ENCODE measurements at regions not wholly inside any gene's neighbourhood (a gene's known extent, or its start where the extent isn't known, plus 50 kb on each side); places are given as distances from the start of the nearest gene placed in this dataset.

- DNase-seq (ENCODE audit: low read depth), result no peak
Measured at GRCh38 chr9:107169796-107170195, 113.3 kb upstream of the RAD23B start.

GRCh38 chr9:107170801-107171200, 112.3 kb upstream of the RAD23B start:
- DNase-seq (ENCODE audit: low read depth), result no peak

GRCh38 chr9:107172160-107172978, 110.7 kb upstream of the RAD23B start:
- peak; percentile 11 for DNase-seq (ENCODE audit: low read depth)

- DNase-seq (ENCODE audit: low read depth), result no peak
Measured at GRCh38 chr9:107172979-107173347, 110.1 kb upstream of the RAD23B start.

GRCh38 chr9:107173422-107174180, 109.5 kb upstream of the RAD23B start:
- no peak for DNase-seq (ENCODE audit: low read depth)

- DNase-seq (ENCODE audit: low read depth), result no peak
Measured at GRCh38 chr9:107174441-107174840, 108.6 kb upstream of the RAD23B start.

GRCh38 chr9:107175041-107175440, 108.0 kb upstream of the RAD23B start:
- no peak for DNase-seq (ENCODE audit: low read depth)

GRCh38 chr9:107175816-107176435, 107.2 kb upstream of the RAD23B start:
- no peak for DNase-seq (ENCODE audit: low read depth)

- no peak for DNase-seq (ENCODE audit: low read depth)
Measured at GRCh38 chr9:107176436-107177151, 106.5 kb upstream of the RAD23B start.

- DNase-seq (ENCODE audit: low read depth), result no peak
Measured at GRCh38 chr9:107177243-107177839, 105.7 kb upstream of the RAD23B start.

- no peak for DNase-seq (ENCODE audit: low read depth)
Measured at GRCh38 chr9:107177857-107178256, 105.2 kb upstream of the RAD23B start.

GRCh38 chr9:107178293-107178692, 104.8 kb upstream of the RAD23B start:
- no peak for DNase-seq (ENCODE audit: low read depth)

GRCh38 chr9:107180206-107180605, 102.9 kb upstream of the RAD23B start:
- DNase-seq (ENCODE audit: low read depth), result no peak

- no peak for DNase-seq (ENCODE audit: low read depth)
Measured at GRCh38 chr9:107183176-107183575, 99.9 kb upstream of the RAD23B start.

- no peak for DNase-seq (ENCODE audit: low read depth)
Measured at GRCh38 chr9:107188376-107188775, 94.7 kb upstream of the RAD23B start.

- DNase-seq (ENCODE audit: low read depth), result no peak
Measured at GRCh38 chr9:107190061-107190935, 92.8 kb upstream of the RAD23B start.

GRCh38 chr9:107190936-107191290, 92.2 kb upstream of the RAD23B start:
- DNase-seq (ENCODE audit: low read depth), result no peak

- no peak for DNase-seq (ENCODE audit: low read depth)
Measured at GRCh38 chr9:107193251-107193650, 89.8 kb upstream of the RAD23B start.

- no peak for DNase-seq (ENCODE audit: low read depth)
Measured at GRCh38 chr9:107198718-107199117, 84.4 kb upstream of the RAD23B start.

GRCh38 chr9:107208121-107208520, 75.0 kb upstream of the RAD23B start:
- no peak for DNase-seq (ENCODE audit: low read depth)

GRCh38 chr9:107210775-107211174, 72.3 kb upstream of the RAD23B start:
- no peak for DNase-seq (ENCODE audit: low read depth)

Measured in stimulated activated CD8-positive, alpha-beta memory T cell treated with anti-CD3 and anti-CD28 coated beads, Interleukin-15, amount 100 ng/mL, for 1 hour (primary cell).